K562 (cell line): ENCODE measurements at regions not wholly inside any gene's neighbourhood (a gene's known extent, or its start where the extent isn't known, plus 50 kb on each side); places are given as distances from the start of the nearest gene placed in this dataset.

Experiments used
- ARID1B ChIP-seq: fragments of 450-650 bp; IDR thresholded peaks from 2 replicates; pipeline ENCODE4 v1.6.1; 2016; ENCODE audit warnings: antibody characterized with exemption, mild to moderate bottlenecking, inconsistent platforms
- CHD4 ChIP-seq: fragments of 200-600 bp; sonication (generic); IDR thresholded peaks from 3 replicates; pipeline ENCODE4 v1.6.1; 2012; ENCODE audit warnings: low read depth, mild to moderate bottlenecking, mixed read lengths, low read length, inconsistent platforms; ENCODE audit not compliant: insufficient read depth, insufficient replicate concordance, poor library complexity, severe bottlenecking
- MBD2 ChIP-seq: sonication (generic); IDR thresholded peaks from 2 replicates; pipeline ENCODE4 v1.6.1; 2016; ENCODE audit warnings: low read depth, borderline replicate concordance
- NFXL1 ChIP-seq: fragments of 450-650 bp; formaldehyde crosslinking; IDR thresholded peaks from 2 replicates; pipeline ENCODE4 v1.4.0; 2021; ENCODE audit warnings: mild to moderate bottlenecking
- SIN3A ChIP-seq, 2 experiments: fragments of 150-350 bp in 1 of 2; IDR thresholded peaks; 2 replicates each; pipeline ENCODE4 v1.6.1; 2011 to 2016; ENCODE audit warnings: borderline replicate concordance in 2 of 2, low read depth in 2 of 2, low read length in 2 of 2, mild to moderate bottlenecking in 2 of 2, moderate library complexity in 2 of 2; ENCODE audit not compliant: control insufficient read depth in 1 of 2
- SMARCA4 ChIP-seq: fragments of 450-650 bp; IDR thresholded peaks from 2 replicates; pipeline ENCODE4 v1.6.1; 2016
- SUPT5H ChIP-seq: fragments of 450-650 bp; IDR thresholded peaks from 2 replicates; pipeline ENCODE4 v1.6.1; 2016
- TF ChIP-seq, protein P1 (sequence below), 2 experiments: fragments of 450-650 bp; formaldehyde crosslinking in 1 of 2; IDR thresholded peaks; 2 replicates each; pipeline versions ENCODE4 v1.4.0 to v1.6.1; 2014 to 2020; ENCODE audit warnings: mild to moderate bottlenecking in 2 of 2, borderline replicate concordance in 1 of 2, low read depth in 1 of 2
- TF ChIP-seq, protein P2 (sequence below): IDR thresholded peaks from 2 replicates; pipeline ENCODE4 v1.6.1; 2012; ENCODE audit warnings: low read depth, low read length, improper control_type of control experiment, borderline replicate concordance
- TF ChIP-seq, protein P3 (sequence below), 2 experiments: IDR thresholded peaks; 2 replicates each; pipeline ENCODE4 v1.6.1; 2012; ENCODE audit warnings: improper control_type of control experiment in 2 of 2, low read depth in 2 of 2, low read length in 2 of 2, borderline replicate concordance in 1 of 2
- TF ChIP-seq, protein P4 (sequence below): fragments of 450-650 bp; formaldehyde crosslinking; IDR thresholded peaks from 2 replicates; pipeline ENCODE4 v1.4.0; 2022; ENCODE audit warnings: missing genetic modification characterization
- TF ChIP-seq, protein P5 (sequence below): fragments of 250-450 bp; sonication (Bioruptor Pico); IDR thresholded peaks from 2 replicates; pipeline ENCODE4 v1.8.0; 2021; ENCODE audit warnings: borderline replicate concordance, mild to moderate bottlenecking, moderate library complexity; ENCODE audit not compliant: poor library complexity, severe bottlenecking

DNA sequence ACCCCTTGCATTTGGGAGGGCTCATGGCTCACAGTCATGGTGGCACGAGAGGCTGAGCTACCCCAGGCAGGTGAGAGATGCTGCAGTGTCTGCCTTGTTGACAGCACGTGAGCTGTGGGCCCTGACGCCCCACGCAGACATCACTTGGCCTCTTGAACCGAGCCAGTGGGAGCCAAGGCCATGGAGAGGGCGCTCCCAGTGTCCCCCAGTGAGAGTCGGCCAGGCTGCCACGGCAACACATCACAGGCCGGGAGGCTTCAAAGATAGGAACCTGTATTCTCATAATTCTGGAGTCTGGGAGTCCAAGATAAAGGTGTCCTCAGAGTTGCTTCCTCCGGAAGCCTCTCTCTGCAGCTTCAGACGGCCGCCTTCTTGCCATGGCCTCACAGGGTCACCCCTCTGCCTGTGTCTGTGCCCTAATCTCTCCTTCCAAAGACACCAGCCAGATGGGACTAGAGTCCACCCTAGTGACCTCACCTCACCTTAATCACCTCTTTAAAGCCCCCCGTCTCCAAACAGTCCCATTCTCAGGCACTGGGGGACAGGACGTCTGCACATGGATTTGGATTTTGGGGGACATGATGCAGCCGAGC lies 119.6 kb downstream of the KLF6 start (continued):
- TF ChIP-seq, protein P1, sequence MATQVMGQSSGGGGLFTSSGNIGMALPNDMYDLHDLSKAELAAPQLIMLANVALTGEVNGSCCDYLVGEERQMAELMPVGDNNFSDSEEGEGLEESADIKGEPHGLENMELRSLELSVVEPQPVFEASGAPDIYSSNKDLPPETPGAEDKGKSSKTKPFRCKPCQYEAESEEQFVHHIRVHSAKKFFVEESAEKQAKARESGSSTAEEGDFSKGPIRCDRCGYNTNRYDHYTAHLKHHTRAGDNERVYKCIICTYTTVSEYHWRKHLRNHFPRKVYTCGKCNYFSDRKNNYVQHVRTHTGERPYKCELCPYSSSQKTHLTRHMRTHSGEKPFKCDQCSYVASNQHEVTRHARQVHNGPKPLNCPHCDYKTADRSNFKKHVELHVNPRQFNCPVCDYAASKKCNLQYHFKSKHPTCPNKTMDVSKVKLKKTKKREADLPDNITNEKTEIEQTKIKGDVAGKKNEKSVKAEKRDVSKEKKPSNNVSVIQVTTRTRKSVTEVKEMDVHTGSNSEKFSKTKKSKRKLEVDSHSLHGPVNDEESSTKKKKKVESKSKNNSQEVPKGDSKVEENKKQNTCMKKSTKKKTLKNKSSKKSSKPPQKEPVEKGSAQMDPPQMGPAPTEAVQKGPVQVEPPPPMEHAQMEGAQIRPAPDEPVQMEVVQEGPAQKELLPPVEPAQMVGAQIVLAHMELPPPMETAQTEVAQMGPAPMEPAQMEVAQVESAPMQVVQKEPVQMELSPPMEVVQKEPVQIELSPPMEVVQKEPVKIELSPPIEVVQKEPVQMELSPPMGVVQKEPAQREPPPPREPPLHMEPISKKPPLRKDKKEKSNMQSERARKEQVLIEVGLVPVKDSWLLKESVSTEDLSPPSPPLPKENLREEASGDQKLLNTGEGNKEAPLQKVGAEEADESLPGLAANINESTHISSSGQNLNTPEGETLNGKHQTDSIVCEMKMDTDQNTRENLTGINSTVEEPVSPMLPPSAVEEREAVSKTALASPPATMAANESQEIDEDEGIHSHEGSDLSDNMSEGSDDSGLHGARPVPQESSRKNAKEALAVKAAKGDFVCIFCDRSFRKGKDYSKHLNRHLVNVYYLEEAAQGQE (IDR thresholded peaks at IDR 0.05; ENCODE audit: borderline replicate concordance) = peak; percentile 33; the same call in 1 of the 2 replicates
- TF ChIP-seq, protein P1 (CRISPR knock-in tag; IDR thresholded peaks at IDR 0.05; ENCODE audit: low read depth) = no peak
- TF ChIP-seq SUPT5H = no peak
- TF ChIP-seq, protein P2, sequence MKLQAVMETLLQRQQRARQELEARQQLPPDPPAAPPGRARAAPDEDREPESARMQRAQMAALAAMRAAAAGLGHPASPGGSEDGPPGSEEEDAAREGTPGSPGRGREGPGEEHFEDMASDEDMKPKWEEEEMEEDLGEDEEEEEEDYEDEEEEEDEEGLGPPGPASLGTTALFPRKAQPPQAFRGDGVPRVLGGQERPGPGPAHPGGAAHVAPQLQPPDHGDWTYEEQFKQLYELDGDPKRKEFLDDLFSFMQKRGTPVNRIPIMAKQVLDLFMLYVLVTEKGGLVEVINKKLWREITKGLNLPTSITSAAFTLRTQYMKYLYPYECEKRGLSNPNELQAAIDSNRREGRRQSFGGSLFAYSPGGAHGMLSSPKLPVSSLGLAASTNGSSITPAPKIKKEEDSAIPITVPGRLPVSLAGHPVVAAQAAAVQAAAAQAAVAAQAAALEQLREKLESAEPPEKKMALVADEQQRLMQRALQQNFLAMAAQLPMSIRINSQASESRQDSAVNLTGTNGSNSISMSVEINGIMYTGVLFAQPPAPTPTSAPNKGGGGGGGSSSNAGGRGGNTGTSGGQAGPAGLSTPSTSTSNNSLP = no peak
- TF ChIP-seq SIN3A (IDR thresholded peaks at IDR 0.05; ENCODE audit: borderline replicate concordance in 2 of 2, control insufficient read depth in 1 of 2, low read depth in 2 of 2, low read length in 2 of 2) = no peak
- no peak for TF ChIP-seq NFXL1
- TF ChIP-seq, protein P3, sequence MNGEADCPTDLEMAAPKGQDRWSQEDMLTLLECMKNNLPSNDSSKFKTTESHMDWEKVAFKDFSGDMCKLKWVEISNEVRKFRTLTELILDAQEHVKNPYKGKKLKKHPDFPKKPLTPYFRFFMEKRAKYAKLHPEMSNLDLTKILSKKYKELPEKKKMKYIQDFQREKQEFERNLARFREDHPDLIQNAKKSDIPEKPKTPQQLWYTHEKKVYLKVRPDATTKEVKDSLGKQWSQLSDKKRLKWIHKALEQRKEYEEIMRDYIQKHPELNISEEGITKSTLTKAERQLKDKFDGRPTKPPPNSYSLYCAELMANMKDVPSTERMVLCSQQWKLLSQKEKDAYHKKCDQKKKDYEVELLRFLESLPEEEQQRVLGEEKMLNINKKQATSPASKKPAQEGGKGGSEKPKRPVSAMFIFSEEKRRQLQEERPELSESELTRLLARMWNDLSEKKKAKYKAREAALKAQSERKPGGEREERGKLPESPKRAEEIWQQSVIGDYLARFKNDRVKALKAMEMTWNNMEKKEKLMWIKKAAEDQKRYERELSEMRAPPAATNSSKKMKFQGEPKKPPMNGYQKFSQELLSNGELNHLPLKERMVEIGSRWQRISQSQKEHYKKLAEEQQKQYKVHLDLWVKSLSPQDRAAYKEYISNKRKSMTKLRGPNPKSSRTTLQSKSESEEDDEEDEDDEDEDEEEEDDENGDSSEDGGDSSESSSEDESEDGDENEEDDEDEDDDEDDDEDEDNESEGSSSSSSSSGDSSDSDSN (IDR thresholded peaks at IDR 0.05; ENCODE audit: borderline replicate concordance in 1 of 2, low read depth in 2 of 2, low read length in 2 of 2) = peak in 1 of 2 experiments; percentile 61; a peak in 1 of 4 replicates
- TF ChIP-seq SMARCA4 = peak; percentile 92
- TF ChIP-seq, protein P4, sequence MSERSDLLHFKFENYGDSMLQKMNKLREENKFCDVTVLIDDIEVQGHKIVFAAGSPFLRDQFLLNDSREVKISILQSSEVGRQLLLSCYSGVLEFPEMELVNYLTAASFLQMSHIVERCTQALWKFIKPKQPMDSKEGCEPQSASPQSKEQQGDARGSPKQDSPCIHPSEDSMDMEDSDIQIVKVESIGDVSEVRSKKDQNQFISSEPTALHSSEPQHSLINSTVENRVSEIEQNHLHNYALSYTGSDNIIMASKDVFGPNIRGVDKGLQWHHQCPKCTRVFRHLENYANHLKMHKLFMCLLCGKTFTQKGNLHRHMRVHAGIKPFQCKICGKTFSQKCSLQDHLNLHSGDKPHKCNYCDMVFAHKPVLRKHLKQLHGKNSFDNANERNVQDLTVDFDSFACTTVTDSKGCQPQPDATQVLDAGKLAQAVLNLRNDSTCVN (CRISPR knock-in tag) = no peak
- TF ChIP-seq ARID1B = peak; percentile 98
- TF ChIP-seq, protein P5, sequence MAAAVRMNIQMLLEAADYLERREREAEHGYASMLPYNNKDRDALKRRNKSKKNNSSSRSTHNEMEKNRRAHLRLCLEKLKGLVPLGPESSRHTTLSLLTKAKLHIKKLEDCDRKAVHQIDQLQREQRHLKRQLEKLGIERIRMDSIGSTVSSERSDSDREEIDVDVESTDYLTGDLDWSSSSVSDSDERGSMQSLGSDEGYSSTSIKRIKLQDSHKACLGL (CRISPR knock-in tag) = no peak
- peak; percentile 59 for TF ChIP-seq MBD2
- no peak for TF ChIP-seq CHD4
